LNCaP clone FGC (cell line): ENCODE measurements at regions not wholly inside any gene's neighbourhood (a gene's known extent, or its start where the extent isn't known, plus 50 kb on each side); places are given as distances from the start of the nearest gene placed in this dataset.

Experiments
- DNase-seq: peaks from one replicate; pipeline ENCODE4 v3.0.0-alpha.2; 2011; ENCODE audit warnings: low read depth
- H3K4me3 ChIP-seq: 2 replicates; pipeline ENCODE4 v1.5.1; 2011; ENCODE audit warnings: mild to moderate bottlenecking, low read depth, low read length, control low read depth
- TF ChIP-seq, protein P1 (sequence below): IDR thresholded peaks from 2 replicates; pipeline ENCODE4 v1.5.1; 2012; ENCODE audit warnings: mild to moderate bottlenecking; ENCODE audit not compliant: control insufficient read depth, insufficient read depth; ENCODE audit errors: extremely low read depth

DNA sequence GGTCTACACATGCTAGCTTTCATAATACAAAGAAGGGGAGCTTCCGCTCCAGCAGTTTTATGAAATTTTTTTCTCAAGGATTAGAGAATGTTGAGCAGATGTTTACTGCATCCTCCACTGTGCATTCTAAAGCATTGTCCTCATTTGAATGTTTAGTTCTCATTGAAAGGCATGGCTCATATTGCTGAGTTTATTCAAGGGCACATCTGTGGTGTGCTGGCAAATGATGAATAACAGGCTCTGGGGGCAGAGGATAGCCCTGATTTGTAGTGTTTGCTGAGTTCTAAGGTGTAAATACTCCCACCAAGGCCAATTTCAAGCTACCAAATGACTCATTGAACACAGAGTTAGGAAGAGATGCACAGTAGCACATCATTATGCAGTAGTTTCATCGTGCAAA is 303.2 kb upstream of the FAM78B start:
- TF ChIP-seq, protein P1, sequence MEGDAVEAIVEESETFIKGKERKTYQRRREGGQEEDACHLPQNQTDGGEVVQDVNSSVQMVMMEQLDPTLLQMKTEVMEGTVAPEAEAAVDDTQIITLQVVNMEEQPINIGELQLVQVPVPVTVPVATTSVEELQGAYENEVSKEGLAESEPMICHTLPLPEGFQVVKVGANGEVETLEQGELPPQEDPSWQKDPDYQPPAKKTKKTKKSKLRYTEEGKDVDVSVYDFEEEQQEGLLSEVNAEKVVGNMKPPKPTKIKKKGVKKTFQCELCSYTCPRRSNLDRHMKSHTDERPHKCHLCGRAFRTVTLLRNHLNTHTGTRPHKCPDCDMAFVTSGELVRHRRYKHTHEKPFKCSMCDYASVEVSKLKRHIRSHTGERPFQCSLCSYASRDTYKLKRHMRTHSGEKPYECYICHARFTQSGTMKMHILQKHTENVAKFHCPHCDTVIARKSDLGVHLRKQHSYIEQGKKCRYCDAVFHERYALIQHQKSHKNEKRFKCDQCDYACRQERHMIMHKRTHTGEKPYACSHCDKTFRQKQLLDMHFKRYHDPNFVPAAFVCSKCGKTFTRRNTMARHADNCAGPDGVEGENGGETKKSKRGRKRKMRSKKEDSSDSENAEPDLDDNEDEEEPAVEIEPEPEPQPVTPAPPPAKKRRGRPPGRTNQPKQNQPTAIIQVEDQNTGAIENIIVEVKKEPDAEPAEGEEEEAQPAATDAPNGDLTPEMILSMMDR = no peak
- H3K4me3 ChIP-seq = no peak overlapping the region
- no peak for DNase-seq

DNA sequence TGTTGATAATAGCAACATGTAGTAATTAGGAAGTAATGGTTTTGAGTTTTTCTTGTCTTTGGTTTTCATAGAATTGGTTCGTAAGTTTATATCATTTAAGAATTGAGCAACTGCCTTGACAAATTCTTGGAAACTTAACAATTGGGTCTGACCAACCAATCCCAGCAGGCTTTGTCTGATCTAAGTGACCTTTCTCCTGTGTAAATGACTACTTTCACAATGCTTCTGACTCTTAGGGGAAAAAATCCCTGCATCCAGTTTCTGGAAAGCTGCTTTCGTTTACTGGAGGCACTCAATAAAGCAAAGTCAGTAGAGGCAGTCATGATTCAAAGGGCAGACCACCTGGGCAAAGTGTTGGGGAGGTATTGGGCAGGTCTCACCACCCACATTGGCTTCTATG is 303.6 kb upstream of the FAM78B start:
- TF ChIP-seq, protein P1 = no peak
- H3K4me3 ChIP-seq = no peak overlapping the region
- no peak for DNase-seq

DNA sequence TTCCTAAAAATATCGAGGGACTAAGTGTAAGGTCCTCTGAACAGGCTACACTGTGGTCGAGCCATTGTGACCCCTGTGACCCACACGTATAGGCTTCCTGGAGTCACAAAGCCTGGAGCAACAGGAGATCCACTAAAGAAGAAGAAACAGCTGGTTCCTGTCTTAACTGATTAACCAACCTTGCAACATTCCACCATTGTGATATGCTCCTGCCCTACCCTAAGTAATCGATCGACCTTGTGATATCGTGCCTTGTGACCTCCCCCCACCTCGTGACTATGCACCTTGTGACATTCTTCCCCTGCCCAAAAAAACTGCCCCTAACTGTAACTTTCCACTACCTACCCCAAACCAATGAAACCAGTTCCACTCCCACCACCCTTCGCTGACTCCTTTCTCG is 304.6 kb upstream of the FAM78B start:
- H3K4me3 ChIP-seq = no peak overlapping the region
- no peak for DNase-seq
- TF ChIP-seq, protein P1 = no peak

DNA sequence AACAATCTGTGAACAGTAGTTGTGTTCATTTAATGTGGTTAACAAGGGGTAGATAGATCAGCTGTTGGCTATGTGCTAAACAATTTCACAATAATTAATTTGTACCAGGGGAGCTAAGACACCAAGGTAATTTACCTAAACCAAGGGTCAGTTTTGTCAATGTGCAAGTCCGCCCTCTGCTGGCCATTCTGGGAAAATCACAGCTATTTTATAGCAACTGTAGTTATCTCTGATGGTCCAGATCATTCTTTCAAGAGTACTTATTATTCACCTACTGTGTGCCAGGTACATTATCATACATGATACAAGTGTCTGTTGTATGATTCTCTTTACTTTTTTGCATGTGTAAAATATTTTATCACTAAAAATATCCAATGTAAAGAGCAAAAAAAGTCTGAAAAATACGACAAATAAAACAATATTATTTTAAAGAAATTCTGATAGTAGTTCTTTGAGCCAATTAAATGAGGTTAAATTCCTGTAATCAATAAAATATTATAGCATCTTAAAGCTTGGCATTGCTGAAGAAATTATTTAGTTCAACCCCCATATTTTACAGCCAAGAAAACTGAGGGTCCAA is 312.3 kb upstream of the FAM78B start:
- TF ChIP-seq, protein P1 = peak; percentile 81
- H3K4me3 ChIP-seq = no peak overlapping the region
- no peak for DNase-seq

DNA sequence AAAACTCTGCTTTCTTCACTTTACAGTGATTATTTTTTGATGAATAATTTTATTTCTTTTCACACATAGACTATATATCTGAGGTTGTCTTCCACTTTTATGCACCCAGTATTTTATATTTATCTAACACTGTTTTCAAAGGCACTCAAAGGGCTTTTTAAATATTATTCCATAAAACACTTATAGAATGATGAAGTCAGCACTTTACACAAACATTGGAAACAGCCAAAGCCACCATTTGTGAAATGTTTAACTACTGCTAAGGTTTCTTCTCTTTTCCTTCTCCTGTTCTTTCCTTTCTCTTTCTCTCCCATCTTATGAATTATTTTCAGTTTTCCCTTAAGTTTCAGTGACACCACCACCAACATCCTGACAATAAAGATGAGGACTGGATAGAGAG is 317.7 kb upstream of the FAM78B start:
- TF ChIP-seq, protein P1 = no peak
- H3K4me3 ChIP-seq = no peak overlapping the region
- no peak for DNase-seq

DNA sequence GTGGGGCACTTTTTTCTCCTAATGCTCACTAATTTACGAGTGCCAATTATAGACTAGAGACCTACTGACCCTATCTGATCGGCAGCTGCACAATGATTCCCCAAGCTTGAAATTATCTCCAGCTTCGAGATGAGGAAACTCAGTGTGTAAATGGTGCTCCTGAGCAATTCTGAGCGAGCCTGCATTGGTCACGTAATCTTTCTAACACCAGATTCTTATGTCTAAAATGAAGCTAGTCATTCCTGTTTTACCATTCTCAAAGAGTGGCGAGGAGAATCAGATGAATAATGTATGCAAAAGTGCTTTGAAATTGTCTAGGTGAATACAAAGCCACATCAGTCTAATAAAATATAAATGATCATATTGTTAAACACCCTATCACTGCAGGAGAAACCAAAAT is 318.1 kb upstream of the FAM78B start:
- H3K4me3 ChIP-seq = no peak overlapping the region
- TF ChIP-seq, protein P1 = no peak
- no peak for DNase-seq

DNA sequence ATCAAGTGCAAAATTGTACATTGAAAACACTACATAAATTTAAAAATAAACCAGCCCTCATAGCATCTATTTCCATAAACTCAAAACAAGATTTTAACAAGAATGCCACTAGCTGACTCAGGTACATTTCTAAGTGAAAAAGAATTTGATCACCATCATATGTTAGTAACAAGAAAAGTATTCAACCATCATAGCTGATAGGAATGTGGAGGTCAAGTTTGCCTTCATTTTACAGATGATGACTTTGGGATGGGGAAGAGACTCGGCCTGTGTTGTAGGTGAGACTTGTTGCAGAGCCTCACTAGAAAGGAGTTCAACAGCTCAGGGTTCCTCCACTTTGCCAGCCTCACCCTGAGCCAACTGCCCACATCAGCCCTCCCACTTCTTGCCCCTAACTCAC is 318.8 kb upstream of the FAM78B start:
- TF ChIP-seq, protein P1 = no peak
- H3K4me3 ChIP-seq = no peak overlapping the region
- no peak for DNase-seq
